Neural progenitor cell (in vitro differentiated cells): ENCODE measurements at regions not wholly inside any gene's neighbourhood (a gene's known extent, or its start where the extent isn't known, plus 50 kb on each side); places are given as distances from the start of the nearest gene placed in this dataset.
A peak's percentile ranks its signal among the peaks of the same experiment; 100 is the strongest.
"Not testable (repeated sequence)": the region's sequence is repeated elsewhere in the genome, so short reads cannot be mapped to it uniquely, and the experiment has no call there.

Experiments
- DNase-seq: peaks from one replicate; pipeline ENCODE4 v3.0.0-alpha.2; 2016; ENCODE audit warnings: low spot score
- H2AFZ ChIP-seq: fragments of 200-600 bp; sonication (generic); replicated peaks from 2 replicates; pipeline ENCODE4 v1.6.1; 2016; ENCODE audit warnings: antibody characterized with exemption
- H3F3A ChIP-seq: fragments of 200-600 bp; sonication (generic); 2 replicates; pipeline ENCODE4 v1.6.1; 2016; ENCODE audit warnings: antibody characterized with exemption, low read depth
- H3K27ac ChIP-seq: fragments of 200-600 bp; sonication (generic); 2 replicates; pipeline ENCODE4 v1.5.1; 2016; ENCODE audit warnings: mild to moderate bottlenecking
- H3K27me3 ChIP-seq: fragments of 200-600 bp; sonication (generic); 2 replicates; pipeline ENCODE4 v1.6.1; 2016; ENCODE audit warnings: mild to moderate bottlenecking, moderate library complexity
- H3K36me3 ChIP-seq: fragments of 200-600 bp; sonication (generic); 2 replicates; pipeline ENCODE4 v1.5.1; 2016
- H3K4me1 ChIP-seq: fragments of 200-600 bp; sonication (generic); 2 replicates; pipeline ENCODE4 v1.6.1; 2016; ENCODE audit warnings: mixed run types
- H3K4me2 ChIP-seq: fragments of 200-600 bp; sonication (generic); 2 replicates; pipeline ENCODE4 v1.6.1; 2016
- H3K4me3 ChIP-seq: fragments of 200-600 bp; sonication (generic); 2 replicates; pipeline ENCODE4 v1.5.1; 2016
- H3K79me2 ChIP-seq: fragments of 200-600 bp; sonication (generic); 2 replicates; pipeline ENCODE4 v1.6.1; 2016; ENCODE audit warnings: low read depth
- H3K9ac ChIP-seq: fragments of 200-600 bp; sonication (generic); 2 replicates; pipeline ENCODE4 v1.6.1; 2016
- H3K9me3 ChIP-seq: fragments of 200-600 bp; sonication (generic); 2 replicates; pipeline ENCODE4 v1.5.1; 2016; ENCODE audit warnings: low read depth
- H4K20me1 ChIP-seq: fragments of 200-600 bp; sonication (generic); 2 replicates; pipeline ENCODE4 v1.6.1; 2016; ENCODE audit warnings: low read depth
- H3K27ac Mint-ChIP-seq: 3 replicates; pipeline ENCODE4 v1.8.0; 2021; ENCODE audit warnings: mixed read lengths
- H3K27me3 Mint-ChIP-seq: 2 replicates; pipeline ENCODE4 v1.8.0; 2022; ENCODE audit warnings: low read depth, mild to moderate bottlenecking, inconsistent platforms, moderate library complexity, mixed read lengths; ENCODE audit not compliant: insufficient read depth
- H3K36me3 Mint-ChIP-seq: 3 replicates; pipeline ENCODE4 v1.8.0; 2021; ENCODE audit warnings: mixed read lengths
- H3K4me1 Mint-ChIP-seq: 3 replicates; pipeline ENCODE4 v1.8.0; 2021; ENCODE audit warnings: mixed read lengths
- H3K4me3 Mint-ChIP-seq: 3 replicates; pipeline ENCODE4 v1.8.0; 2021; ENCODE audit warnings: mild to moderate bottlenecking, moderate library complexity, mixed read lengths
- H3K9me3 Mint-ChIP-seq: 3 replicates; pipeline ENCODE4 v1.8.0; 2020; ENCODE audit warnings: mixed read lengths
- EZH2 ChIP-seq: fragments of 200-600 bp; sonication (generic); IDR thresholded peaks from 2 replicates; pipeline ENCODE4 v1.6.1; 2017; ENCODE audit warnings: antibody characterized with exemption, mild to moderate bottlenecking, moderate library complexity
- EZH2phosphoT487 ChIP-seq: fragments of 200-600 bp; sonication (generic); IDR thresholded peaks from 2 replicates; pipeline ENCODE4 v1.6.1; 2017; ENCODE audit warnings: antibody characterized with exemption
- TF ChIP-seq, protein P1 (sequence below): fragments of 200-600 bp; sonication (generic); IDR thresholded peaks from 2 replicates; pipeline ENCODE4 v1.5.1; 2017; ENCODE audit warnings: antibody characterized with exemption, mild to moderate bottlenecking

DNA sequence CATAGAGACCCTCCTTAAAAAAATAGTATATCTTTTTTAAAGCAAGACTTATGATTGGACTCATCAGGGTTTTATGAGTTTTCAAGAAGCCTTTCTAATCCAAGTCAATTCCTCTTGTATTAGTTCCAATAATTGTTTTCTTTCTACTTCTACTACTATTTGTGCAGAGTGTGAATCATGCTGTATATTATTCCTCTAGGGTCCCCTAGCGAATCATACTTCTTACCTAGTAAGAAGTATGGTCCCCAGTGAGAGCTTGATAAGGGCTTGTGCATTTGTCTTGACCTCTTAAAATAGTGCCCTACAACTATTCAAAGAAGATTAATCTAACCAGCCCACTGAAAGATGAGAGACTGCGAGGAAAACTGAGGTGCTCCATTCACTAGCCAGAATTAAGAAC, 715.7 kb upstream of the ZP4 start:
- peaks cover 7% of the 10 kb centered on the region for H3K4me1 Mint-ChIP-seq
- DNase-seq = no peak

DNA sequence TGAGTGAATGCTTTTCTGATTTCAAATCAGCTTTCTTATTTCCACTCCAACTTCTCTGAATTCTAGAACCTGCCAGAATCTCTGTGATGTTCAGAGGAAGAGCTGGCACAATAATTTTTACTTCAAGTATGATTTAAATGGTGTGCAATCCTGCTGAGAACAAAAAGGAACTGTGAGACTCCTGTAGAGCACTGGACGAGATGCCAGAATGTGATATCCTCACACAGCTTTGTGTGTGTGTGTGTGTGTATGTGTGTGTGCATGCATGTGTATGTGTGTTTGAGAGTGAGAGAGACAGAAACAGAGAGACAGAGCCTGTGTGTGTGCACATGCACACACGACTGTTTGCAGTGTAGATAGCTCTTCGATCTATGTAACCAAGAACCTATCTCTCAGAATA, 713.6 kb upstream of the ZP4 start:
- H3F3A ChIP-seq = no peaks in the 10 kb centered on the region
- Mint-ChIP-seq H3K9me3 (no peaks in the 10 kb centered on the region), H3K27ac (peak overlapping the region; percentile 70), H3K4me3 (no peak overlapping the region), H3K27me3 (peaks cover 4% of the 10 kb centered on the region), H3K36me3 (no peaks in the 10 kb centered on the region), H3K4me1 (peaks cover 13% of the 10 kb centered on the region)
- H3K4me3 ChIP-seq = no peak overlapping the region
- H3K27me3 ChIP-seq = no peaks in the 10 kb centered on the region
- no peak for DNase-seq
- no peak overlapping the region for H3K27ac ChIP-seq
- H3K9ac ChIP-seq = no peak overlapping the region
- no peak for TF ChIP-seq EZH2
- TF ChIP-seq, protein P1, sequence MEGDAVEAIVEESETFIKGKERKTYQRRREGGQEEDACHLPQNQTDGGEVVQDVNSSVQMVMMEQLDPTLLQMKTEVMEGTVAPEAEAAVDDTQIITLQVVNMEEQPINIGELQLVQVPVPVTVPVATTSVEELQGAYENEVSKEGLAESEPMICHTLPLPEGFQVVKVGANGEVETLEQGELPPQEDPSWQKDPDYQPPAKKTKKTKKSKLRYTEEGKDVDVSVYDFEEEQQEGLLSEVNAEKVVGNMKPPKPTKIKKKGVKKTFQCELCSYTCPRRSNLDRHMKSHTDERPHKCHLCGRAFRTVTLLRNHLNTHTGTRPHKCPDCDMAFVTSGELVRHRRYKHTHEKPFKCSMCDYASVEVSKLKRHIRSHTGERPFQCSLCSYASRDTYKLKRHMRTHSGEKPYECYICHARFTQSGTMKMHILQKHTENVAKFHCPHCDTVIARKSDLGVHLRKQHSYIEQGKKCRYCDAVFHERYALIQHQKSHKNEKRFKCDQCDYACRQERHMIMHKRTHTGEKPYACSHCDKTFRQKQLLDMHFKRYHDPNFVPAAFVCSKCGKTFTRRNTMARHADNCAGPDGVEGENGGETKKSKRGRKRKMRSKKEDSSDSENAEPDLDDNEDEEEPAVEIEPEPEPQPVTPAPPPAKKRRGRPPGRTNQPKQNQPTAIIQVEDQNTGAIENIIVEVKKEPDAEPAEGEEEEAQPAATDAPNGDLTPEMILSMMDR = no peak
- no peak for TF ChIP-seq EZH2phosphoT487
- no peak overlapping the region for H3K4me2 ChIP-seq
- no peaks in the 10 kb centered on the region for H3K9me3 ChIP-seq
- H4K20me1 ChIP-seq = no peaks in the 10 kb centered on the region
- no peaks in the 10 kb centered on the region for H3K36me3 ChIP-seq
- H3K4me1 ChIP-seq = peaks cover 8% of the 10 kb centered on the region
- H2AFZ ChIP-seq = no peak overlapping the region
- H3K79me2 ChIP-seq = no peaks in the 10 kb centered on the region

More for the DNA sequence above, 715.7 kb upstream of the ZP4 start:
- Histone ChIP-seq H3F3A (no peaks in the 10 kb centered on the region), H3K27me3 (no peaks in the 10 kb centered on the region), H3K4me3 (no peak overlapping the region), H3K4me2 (no peak overlapping the region), H3K4me1 (no peaks in the 10 kb centered on the region), H4K20me1 (no peaks in the 10 kb centered on the region), H3K27ac (no peak overlapping the region), H3K9me3 (no peaks in the 10 kb centered on the region), H3K36me3 (no peaks in the 10 kb centered on the region), H2AFZ (peak overlapping the region; percentile 72), H3K79me2 (no peaks in the 10 kb centered on the region), H3K9ac (no peak overlapping the region)
- H3K36me3 Mint-ChIP-seq = no peaks in the 10 kb centered on the region
- H3K4me3 Mint-ChIP-seq = no peak overlapping the region
- H3K9me3 Mint-ChIP-seq = peaks cover 2% of the 10 kb centered on the region
- TF ChIP-seq, protein P1 = no peak
- TF ChIP-seq EZH2 = no peak
- no peak for TF ChIP-seq EZH2phosphoT487
- no peak overlapping the region for H3K27ac Mint-ChIP-seq
- peaks cover 4% of the 10 kb centered on the region for H3K27me3 Mint-ChIP-seq

DNA sequence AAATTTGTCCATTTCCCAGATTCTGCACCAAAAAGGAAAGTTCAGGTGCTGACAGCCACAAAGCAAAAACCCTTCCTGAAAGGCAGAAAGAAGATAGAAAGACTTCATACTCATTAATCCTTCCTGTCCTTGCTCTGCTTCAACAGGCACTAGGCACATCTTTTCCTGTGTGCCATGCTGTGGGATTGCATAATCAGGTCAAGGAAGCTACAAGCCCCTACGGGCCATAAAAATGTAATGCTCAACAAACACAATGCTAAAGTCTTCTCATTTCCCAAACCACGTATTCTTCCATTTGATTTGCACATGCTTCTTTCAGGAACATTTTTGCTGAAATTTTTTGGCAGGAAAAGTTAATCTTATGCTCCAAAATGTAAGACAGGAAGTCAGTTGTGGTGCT, 710.9 kb upstream of the ZP4 start:
- H3K36me3 Mint-ChIP-seq, H3K27me3 ChIP-seq, H3K27me3 Mint-ChIP-seq: not testable (repeated sequence)

DNA sequence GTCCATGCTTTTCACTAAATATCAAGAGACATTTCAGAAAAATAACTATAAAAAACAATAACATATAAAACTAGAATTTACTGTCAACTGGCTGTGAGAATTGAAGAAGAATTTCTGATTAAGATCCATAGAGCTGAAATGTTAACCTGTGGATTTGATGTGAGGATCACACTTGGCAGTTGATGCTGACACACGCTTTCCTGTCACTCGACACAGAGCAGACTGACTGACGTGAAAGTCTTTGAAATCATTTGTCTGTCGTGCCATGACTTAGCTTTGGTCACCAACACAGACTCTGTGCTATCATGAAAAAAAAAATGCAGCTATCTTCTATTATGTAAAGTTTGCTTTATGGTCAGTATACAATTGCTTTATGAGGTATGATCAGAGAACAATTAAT, 706.0 kb upstream of the ZP4 start:
- Mint-ChIP-seq H3K4me1 (peaks cover 11% of the 10 kb centered on the region), H3K36me3 (no peaks in the 10 kb centered on the region), H3K27ac (no peak overlapping the region), H3K27me3 (no peaks in the 10 kb centered on the region), H3K4me3 (no peak overlapping the region), H3K9me3 (no peaks in the 10 kb centered on the region)
- H3K27me3 ChIP-seq = no peaks in the 10 kb centered on the region
- H3K27ac ChIP-seq = no peak overlapping the region
- H4K20me1 ChIP-seq = no peaks in the 10 kb centered on the region
- no peak overlapping the region for H2AFZ ChIP-seq
- H3K4me1 ChIP-seq = peaks cover 22% of the 10 kb centered on the region
- no peaks in the 10 kb centered on the region for H3K79me2 ChIP-seq
- no peaks in the 10 kb centered on the region for H3F3A ChIP-seq
- TF ChIP-seq, protein P1 = no peak
- TF ChIP-seq EZH2phosphoT487 (no peak), EZH2 (no peak)
- no peak overlapping the region for H3K4me3 ChIP-seq
- H3K36me3 ChIP-seq = no peaks in the 10 kb centered on the region
- DNase-seq = no peak
- H3K9me3 ChIP-seq = no peaks in the 10 kb centered on the region
- no peak overlapping the region for H3K4me2 ChIP-seq
- no peak overlapping the region for H3K9ac ChIP-seq

More for the DNA sequence above, 710.9 kb upstream of the ZP4 start:
- not testable (repeated sequence) for DNase-seq, H3K27ac Mint-ChIP-seq, H3K79me2 ChIP-seq, H3K4me3 ChIP-seq, H3K4me2 ChIP-seq, H3K9ac ChIP-seq, H3K36me3 ChIP-seq, H4K20me1 ChIP-seq, H3K27ac ChIP-seq, H3K9me3 ChIP-seq, H3F3A ChIP-seq, H3K9me3 Mint-ChIP-seq, H2AFZ ChIP-seq, H3K4me3 Mint-ChIP-seq
- peaks cover 18% of the 10 kb centered on the region for H3K4me1 Mint-ChIP-seq
- peaks cover 22% of the 10 kb centered on the region for H3K4me1 ChIP-seq
